ENCODE measurements at regions not wholly inside any gene's neighbourhood (a gene's known extent, or its start where the extent isn't known, plus 50 kb on each side); places are given as distances from the start of the nearest gene placed in this dataset.

DNA sequence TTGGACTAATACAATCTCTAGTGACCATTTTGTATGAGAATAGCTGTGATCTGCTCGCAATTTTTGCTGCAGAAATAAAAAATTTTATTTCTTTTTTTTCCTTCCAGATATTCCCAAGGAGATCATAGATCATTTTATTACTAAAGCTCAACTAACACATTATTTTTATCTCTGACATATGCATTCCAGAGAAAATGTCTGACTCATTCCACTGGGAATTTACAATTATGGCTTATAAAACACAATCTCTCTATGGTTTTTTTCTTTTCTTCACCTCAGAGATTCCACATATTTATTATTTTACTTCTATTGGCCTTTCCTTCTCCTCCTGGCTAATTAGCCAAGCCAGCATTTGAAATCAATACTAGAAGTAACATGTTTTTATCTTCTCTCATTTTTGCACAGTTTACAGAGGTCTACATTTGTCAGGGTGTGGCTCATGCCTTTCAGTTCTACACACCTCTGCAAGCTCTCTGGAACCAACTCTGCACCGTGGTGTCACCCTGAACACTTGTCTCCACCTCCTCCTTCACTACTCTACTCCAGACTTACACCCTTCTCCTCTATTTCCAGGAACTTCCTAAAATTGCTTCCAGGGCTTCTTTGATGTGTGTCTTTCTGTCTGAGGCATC lies 59.8 kb upstream of the GPM6A start:
- no peak for DNase-seq (ENCODE audit: low spot score)

DNA sequence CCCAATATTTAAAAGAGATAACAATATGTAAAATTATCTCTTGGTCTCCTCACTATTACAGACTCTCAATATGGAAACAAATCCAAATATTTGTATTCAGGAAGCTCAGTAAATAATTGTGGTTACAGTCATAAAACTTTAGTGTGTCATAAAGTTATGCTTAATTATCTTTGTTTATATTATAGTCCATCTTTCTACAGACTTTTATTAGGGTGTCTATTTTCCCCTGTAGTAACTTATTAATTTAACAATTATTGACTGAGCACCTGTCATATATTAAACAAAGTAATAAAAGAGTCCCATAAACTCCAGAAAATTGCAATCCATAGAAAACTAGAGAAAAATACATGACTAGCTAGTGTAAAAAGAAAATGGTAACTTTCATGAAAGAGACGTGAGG lies 61.6 kb upstream of the GPM6A start:
- DNase-seq (ENCODE audit: low spot score), result no peak

DNA sequence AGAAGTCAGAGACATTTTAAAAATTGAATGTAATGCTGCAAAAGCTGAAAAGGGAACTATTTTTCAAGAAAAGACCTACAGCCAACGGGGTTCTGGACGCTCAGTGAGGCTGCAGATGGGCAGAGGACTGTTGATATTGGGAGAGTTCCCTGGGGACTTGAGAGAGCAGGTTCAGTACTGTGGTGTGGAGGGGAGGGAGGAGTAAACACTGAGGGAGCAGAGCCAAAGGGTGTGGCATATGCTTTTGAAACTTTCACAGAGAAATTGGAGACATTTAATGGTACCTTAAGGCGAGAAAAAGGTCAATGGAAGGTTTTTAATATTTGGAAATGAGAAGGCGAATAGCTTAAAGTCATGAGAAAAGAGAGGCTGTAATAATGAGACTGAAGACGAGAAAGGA lies 62.2 kb upstream of the GPM6A start:
- DNase-seq (ENCODE audit: low spot score), result no peak

DNA sequence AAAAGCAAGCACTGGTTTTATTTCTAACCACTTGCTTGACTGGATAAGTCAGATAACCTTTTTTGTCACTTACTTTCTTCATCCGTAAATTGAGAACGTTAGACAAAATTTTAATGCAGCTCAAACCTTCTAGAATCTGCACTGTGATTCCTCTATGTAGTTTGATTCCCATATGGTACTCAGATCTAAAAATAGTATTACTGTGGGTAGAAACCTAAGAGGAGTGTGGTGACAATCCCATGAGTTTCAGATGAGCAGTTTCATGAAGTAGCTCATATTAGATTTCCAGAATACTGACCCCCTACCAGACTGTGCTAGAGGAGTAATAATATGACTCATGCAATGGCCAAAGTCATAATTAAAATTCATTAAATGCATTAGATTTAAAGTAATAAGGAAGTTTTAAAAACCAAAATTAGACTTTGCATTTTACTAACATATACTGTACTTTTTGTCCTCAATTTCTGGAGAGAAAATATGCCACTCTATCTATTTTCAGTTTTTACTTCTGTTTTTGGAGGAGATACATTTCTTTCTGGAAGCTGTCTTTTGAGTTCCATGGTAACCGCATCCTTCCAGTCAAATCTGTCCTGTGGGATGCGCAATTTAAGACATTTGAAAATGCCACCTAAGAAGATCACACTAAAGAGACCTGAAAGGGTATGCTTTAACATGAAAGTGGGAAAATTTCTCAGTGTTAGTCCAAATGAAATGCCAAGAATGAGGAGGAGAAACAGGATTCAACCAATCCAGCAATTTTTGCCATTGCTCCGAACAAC lies 64.1 kb upstream of the GPM6A start:
- DNase-seq (ENCODE audit: low spot score), result no peak

DNA sequence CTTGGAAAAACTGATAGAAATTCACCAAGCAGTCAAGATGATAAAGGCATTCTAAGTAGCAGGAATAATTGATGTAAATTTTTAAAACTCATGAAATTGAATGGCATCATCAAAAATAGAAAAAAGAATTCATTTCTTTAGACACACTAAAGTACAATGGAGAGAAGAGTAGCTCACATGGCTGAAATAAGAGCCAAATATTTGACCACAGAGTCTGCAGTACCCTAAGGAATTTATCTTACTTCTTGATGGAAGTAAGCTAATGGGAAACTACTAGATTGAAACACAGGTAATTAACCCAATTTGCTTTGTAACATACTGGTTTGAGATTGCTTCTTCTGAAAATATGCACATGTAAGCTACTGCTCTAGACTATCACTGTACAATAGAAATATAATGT lies 70.8 kb upstream of the GPM6A start:
- DNase-seq (ENCODE audit: low spot score), result no peak

DNA sequence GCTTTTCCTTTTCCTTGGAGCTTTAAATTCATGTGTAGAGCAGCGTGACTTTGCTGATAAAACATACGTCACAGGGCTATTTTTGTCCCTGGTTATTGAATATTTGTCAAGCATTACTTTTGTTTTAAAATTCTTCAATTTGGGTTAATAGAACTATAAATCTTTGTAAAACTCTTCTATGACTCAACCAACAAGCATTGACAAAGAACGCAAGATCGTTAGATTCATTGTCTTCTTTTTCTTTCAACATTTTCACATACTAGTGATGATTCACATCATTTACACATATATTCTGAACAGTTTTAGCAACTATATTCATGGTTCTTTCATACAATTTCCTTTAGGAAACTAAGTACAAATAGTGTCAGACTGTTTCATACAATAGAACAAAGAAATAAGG lies 72.0 kb upstream of the GPM6A start:
- no peak for DNase-seq (ENCODE audit: low spot score)

DNA sequence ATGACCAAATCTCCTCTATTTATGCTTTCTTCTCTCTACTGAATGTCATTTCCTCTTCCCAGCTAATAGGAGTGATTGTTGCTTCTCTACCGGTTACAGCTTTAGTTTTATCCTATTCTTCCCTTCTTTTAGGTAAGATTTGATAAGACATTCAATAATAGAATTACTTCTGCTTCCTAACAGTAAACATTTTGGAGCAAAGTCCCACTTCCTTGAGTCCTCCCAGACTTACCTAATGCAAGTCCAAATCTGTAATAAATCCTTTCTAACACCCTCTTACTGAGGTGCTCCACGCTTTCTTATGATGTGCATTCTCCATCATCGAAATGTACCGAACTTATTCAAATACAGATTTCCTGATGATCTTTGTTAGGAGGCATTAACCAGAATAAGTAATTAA lies 79.2 kb upstream of the GPM6A start:
- no peak for DNase-seq (ENCODE audit: low spot score)

DNA sequence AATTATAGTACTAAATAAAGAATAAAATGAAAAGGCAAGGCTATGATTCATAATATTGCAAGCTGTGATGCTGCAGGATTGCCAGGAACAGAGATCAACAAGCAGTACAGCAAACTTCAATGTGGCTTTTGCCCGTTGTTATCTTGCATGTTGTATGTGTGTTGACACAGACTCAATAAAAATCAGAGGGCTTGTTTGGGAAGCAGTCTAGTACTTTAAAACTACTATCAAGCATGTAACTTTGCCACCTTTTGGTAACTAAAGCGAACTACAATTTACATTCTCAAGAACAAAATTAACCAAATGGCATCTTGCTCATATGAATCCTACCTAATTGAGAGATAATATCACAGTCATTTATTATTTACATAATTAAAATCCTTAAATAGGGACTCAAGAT lies 79.8 kb upstream of the GPM6A start:
- no peak for DNase-seq (ENCODE audit: low spot score)

DNA sequence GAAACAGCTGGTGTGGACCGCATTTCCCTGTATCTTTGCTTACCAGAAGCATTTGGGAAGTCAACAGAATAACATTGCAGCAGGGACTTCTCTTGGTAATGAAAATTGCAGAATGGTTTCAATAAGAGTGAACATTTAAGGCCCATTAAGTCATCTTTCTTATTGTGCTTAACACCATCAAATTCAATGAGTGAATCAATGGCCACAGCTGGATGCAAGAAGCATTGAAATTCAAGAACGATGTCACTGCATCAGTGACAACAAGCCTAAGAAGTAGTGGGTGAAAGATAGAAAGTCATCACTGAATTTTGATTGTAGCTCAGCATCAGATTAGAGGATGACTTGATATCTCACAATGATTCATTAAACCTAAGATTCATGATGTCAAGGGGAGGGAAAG lies 93.9 kb upstream of the GPM6A start:
- peak; percentile 18 for DNase-seq (ENCODE audit: low spot score)

DNA sequence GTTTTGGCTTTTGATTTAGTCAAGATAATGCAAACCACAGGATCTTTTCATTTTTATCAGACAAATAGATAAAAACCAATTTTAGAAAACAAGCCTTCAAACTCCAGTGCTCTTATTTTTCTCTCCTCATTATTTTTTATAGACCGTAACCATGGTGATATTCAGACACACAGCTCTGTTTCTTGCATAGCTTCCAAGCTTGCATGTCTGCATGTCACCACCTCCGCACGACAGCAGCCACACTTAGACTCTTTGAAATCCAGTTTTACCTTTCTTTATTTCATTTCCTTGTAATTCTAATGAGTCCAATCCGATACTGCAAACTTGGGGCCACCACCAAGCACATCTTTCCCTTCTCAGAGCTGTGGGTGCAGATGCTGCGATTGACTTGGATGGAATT lies 94.3 kb upstream of the GPM6A start:
- DNase-seq (ENCODE audit: low spot score), result peak; percentile 47

DNA sequence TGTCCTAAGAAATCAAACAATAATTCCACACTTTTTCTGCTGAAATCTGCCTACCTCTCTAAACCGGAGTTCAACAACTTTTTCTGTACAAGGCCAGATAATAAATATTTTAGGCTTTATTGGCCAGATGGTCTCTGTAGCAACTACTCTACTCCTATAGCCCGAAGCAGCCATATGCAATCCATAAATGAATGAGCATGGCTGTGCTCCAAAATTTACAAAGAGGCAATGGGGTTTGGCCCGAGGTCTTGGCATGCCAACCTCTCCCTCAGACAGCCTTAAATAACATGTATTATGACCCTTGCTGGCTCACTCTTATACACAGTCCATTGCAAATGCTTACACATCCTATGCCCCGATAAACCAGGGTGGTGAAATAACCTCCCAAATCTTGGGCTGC lies 98.6 kb upstream of the GPM6A start:
- no peak for DNase-seq (ENCODE audit: low spot score)

DNA sequence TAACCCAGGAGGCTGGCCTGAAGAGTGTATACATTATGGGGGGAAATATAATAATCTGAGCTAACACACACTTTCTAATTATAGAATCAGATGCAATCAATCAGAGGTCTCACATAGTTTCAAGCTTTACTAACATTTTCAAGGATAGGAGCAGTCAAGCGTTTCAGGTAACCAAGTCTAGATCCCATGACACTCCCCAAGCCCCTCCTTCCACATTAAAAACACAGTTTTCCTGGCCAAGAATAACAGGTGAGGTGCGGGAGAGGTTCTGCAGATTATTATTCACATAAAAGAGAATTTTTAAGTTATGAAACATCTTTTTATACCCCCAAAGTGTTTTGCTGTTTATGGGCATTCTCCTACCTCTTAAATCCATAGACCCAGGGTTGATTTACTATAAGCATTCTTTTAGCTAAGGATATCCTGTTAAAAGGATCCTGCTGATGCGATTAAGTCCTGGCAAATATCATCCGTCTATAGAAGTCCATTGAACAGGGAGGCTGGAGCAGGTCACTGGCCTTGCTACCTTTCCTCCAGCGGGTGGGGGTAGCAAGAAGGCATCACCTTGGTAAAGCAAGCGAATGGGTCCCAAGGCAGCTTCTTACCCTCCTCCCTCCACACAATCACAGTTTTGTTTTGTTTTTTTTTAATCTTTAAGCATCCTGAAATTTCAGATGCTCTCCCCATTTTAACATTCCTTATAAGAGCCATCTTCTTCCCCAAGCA lies 104.7 kb upstream of the GPM6A start:
- no peak for DNase-seq (ENCODE audit: low spot score)

DNA sequence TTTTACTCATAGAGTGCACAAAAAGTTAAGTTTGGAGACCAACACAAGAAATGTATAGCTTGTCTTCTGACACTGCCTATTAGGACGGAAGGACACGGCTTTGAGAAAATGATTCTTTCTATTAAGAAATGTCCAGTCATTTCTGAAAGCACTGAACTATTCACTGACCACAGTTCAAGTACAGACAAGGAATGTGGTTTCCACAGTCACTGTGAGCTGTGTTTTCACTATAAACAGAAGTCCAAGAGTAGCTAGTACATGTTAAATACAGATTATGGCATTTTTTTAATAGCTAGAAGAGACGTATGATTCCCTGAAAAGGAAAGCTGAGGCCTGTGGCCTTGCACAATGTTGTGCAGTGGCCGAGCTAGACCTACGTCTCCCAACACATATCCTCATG lies 115.1 kb upstream of the GPM6A start:
- DNase-seq (ENCODE audit: low spot score), result no peak

DNA sequence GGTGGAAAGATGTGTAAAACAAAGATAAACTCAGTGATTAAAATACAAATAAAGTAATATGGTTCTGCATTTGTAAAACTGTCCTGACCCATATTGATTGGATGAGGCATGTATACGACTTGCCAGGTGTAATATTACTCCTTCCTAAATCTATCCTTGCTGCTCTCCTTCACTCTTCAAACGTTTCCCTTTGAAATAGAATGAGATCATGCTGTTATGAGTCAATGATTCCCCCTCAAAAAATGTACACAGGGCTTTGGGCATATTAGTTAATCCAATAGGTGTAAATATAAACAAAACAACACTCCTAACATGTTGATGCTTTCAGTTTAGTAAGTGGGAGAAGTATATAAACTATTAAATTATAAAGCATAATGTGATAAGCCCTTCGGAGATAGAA lies 117.4 kb upstream of the GPM6A start:
- DNase-seq (ENCODE audit: low spot score), result no peak

DNA sequence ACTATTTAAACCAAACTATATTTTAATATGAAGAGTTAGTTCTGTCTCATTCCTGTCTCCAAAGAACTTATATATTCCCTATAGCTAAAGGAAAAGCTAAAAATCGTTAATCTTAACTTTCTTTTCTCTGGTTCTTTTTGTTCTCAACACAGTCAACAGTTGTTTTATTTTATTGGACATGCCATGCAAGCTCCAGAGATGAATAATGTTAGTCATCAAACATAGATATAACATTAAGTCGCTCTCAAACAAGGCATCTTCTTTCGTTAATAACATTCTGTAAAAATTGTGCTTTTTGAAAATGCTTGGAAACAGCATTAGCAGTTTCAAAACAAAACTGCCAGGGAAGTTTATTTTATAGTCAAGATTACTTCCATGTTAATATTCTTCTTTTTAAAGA lies 117.9 kb upstream of the GPM6A start:
- DNase-seq (ENCODE audit: low spot score), result no peak

DNA sequence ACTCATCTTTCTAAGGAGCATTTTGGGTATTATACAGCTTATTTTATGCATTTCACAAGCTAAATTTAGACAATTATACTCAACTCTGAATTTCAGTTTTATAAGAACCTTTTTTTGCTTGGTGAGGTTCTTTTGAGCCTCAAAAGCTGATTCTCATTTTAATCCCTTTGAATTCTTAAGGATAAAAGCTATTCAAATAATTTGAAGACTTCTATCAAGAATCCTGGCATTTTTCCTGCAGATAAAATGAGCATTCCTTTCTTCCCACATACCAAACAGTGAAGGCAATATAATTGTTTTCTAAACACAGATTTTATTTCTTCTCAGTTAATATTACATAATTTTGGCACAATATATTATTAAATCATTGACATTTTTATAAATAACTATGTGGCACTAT lies 118.4 kb upstream of the GPM6A start:
- no peak for DNase-seq (ENCODE audit: low spot score)

DNA sequence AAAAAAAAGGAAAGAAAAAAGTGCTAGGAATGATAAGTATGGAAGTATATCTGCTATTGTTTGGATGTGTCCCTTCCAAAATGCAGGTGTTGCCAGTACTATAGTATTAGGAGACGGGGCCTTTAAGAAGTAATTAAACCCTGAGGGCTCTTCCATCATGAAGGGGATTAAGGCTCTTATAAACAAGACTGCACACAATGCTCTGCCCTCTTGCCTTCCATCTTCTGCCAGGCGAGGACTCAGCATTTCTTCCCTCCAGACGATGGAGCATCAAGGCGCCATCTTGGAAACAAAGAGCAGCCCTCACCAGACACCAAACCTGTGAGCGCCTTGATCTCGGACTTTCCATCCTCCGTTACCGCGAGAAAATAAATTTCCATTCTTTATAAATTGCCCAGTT lies 120.1 kb upstream of the GPM6A start:
- DNase-seq (ENCODE audit: low spot score), result no peak

DNA sequence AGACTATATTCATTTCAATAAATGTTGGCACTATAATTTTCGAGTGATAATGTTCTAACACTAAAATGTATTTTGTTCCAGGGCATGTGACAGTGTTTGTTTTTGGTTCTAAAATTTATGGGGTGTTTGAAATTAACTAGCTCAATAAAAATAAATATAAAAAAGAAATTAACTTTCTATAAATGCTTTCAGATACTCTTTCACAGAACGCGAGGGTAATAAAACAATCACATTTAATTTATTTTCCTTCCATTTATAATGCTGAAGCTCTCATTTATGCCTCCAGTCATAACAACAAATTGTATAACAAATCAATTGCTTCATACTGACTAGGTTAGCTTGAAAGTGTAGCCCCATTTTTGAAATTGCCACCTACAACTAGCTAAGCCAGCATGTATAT lies 122.4 kb upstream of the GPM6A start:
- DNase-seq (ENCODE audit: low spot score), result no peak

DNA sequence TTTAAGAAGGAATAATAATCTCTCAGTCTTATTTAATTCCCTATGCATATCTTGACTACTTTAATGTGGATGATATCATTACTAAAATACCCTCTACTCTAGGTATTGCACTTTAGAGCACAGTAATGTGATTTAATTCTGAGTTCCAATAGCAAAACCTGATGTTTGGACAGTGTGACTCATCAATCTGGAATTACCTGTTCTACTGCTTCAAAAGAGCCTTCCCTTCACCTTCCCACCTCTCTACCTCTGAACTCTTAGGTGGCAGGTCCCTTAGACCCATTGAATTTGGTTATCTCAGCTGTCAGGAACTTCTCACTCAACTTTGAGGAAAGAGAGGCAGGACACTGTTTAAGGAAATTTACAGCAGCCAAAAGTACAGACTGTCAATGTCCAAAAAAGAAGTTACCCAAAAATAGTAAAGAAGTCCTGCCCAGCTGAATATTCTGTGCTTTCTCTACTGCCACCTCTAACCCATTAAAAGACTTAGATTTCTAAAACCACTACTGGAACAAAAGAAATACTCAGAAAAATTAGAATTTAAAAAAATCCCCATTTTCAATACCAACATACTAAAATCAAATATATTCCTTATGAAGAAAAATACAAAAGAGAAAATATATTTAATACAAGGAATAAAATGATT lies 123.1 kb upstream of the GPM6A start:
- no peak for DNase-seq (ENCODE audit: low spot score)

DNA sequence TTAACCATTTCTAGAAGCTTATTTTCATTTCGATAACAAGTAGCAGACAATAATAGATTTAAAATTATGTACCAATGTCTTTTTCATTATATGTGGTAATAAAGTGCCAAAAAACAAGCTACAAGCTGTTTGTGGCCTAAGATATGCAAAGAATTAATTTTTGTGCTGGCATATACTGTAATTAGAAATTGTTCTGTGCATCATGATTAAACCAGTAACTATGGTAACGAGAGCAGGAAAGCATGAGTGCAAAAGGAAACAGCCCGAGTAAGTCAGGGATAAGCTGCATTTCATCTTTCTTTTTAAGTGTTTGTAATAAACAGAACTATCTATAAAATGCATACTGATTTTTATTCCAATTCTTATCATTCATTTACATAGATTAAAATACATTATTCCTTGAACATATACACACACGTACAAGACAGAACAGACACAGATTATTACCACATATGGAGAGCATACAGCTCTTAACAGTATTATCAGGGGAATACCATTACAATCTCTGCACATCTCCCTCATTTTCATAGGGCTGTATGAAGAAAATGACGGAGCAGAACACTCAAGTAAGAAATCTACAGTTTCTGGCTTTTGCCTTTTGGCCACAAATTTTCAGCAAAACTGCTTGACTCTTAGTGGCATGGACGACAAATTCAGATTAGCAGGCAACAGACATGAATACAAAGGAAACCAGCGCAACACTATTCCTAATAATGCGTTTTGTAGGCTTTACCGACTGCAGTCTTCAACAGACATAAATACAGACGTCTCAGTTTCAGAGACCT lies 121.3 kb upstream of the WDR17 start:
- peak; percentile 13 for DNase-seq (ENCODE audit: low spot score)

DNA sequence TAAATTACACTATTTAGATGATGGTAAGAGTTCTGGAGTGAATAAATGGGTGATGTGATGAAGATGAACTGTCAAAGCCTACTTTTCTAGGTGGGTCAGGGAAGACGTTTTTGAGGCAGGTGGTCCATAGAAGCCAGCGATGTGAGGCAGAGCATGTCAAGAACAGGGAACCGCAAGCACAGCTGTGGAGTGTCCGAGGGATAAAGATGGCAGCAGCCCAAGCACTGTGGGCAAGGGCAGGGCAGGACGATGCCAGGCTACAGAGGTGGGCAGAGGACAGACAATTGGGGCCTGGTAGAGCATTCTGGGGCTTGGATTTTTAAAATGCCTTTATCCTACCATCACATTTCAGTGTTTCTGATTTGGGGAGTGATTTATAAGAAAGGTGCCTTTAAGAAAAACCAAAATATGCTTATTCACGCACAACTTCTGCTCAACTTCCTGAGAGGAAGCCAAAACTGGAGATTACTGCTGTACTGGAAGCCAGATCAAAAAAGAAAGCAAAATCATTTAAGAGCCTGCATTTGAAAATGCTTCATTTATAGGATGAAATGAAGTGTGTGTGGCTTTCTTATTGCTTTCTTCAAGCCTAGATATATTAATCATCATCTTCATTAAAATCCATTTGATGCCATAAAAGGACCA lies 119.0 kb upstream of the WDR17 start:
- DNase-seq (ENCODE audit: low spot score), result no peak

Data from putamen (tissue), 1 donor.